ENCODE measurements at regions not wholly inside any gene's neighbourhood (a gene's known extent, or its start where the extent isn't known, plus 50 kb on each side); places are given as distances from the start of the nearest gene placed in this dataset.

DNA sequence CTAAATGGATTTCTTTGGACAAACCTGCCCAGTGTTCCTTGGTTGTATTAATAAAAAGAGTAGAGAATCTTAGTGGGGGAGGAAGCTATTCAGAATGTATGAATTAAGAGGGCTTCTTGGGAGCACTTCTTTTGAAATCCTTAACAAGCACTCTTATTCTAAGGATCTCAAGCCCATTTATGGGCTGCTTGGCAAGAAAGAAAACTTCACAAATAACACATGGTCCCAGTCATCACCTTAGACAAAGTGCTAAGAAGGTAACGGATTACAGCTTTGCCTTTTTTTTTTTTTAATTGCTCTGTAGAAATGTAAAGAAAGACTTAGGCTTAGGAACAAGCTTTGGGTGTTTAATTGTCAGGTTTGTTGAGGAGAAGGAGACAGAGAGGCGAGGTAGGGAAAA, 76.6 kb upstream of the IPO9 start:
- Mint-ChIP-seq H3K4me1 (peaks cover 22% of the 10 kb centered on the region), H3K4me3 (no peak overlapping the region), H3K27me3 (peaks cover 23% of the 10 kb centered on the region), H3K36me3 (no peaks in the 10 kb centered on the region), H3K27ac (no peak overlapping the region), H3K9me3 (no peaks in the 10 kb centered on the region)
- no peak for ATAC-seq

DNA sequence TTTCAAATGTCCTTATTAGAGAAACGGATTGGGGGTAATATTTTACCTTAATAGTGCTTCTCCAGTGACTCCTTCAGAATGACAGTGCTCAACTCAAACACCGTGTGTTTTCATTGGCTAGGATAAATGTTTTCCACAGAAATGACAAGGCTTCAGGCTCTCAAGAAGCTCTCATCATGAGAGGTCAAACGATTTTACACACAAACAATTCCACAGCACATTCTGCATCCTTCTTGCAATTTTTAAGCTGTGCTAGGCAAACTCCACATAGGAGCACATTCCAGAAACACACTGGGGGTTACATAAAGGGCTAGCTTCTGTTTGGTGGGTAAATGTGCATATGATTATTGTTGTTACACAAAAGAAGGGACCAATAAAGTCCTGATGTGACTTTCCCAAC, 75.5 kb upstream of the IPO9 start:
- peaks cover 30% of the 10 kb centered on the region for H3K4me1 Mint-ChIP-seq
- H3K36me3 Mint-ChIP-seq, result no peaks in the 10 kb centered on the region
- H3K27ac Mint-ChIP-seq, result no peak overlapping the region
- no peaks in the 10 kb centered on the region for H3K9me3 Mint-ChIP-seq
- no peak overlapping the region for H3K4me3 Mint-ChIP-seq
- peaks cover 24% of the 10 kb centered on the region for H3K27me3 Mint-ChIP-seq
- no peak for ATAC-seq

DNA sequence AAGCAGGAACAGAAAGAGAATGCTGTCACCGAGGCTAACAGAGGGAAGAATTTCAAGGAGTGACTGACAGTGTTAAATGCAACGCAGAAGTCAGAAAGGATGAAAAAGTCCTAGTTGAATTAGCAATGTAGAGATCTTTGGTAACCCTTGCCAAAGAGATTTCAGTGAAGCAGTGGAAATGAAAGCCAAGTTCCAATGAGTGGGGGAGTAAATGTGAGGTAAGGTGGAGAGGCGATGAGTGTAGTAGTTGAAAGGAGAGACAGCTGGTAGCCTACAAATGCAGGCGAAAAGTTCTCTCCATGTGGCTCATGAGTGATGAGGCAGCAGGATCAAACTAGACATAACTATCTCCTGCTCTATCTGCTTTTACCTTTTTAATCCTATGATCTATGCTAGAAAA, 74.6 kb upstream of the IPO9 start:
- no peak overlapping the region for H3K4me3 Mint-ChIP-seq
- peaks cover 34% of the 10 kb centered on the region for H3K4me1 Mint-ChIP-seq
- H3K27me3 Mint-ChIP-seq, result peaks cover 24% of the 10 kb centered on the region
- no peaks in the 10 kb centered on the region for H3K9me3 Mint-ChIP-seq
- no peaks in the 10 kb centered on the region for H3K36me3 Mint-ChIP-seq
- ATAC-seq, result no peak
- H3K27ac Mint-ChIP-seq, result no peak overlapping the region

GRCh38 chr1:201755200-201755599, 73.8 kb upstream of the IPO9 start:
- Mint-ChIP-seq H3K4me1 (peaks cover 29% of the 10 kb centered on the region), H3K9me3 (no peaks in the 10 kb centered on the region), H3K4me3 (no peak overlapping the region), H3K27ac (no peak overlapping the region), H3K27me3 (peaks cover 24% of the 10 kb centered on the region), H3K36me3 (no peaks in the 10 kb centered on the region)
- no peak for ATAC-seq

- Mint-ChIP-seq H3K27ac (no peak overlapping the region), H3K36me3 (no peaks in the 10 kb centered on the region), H3K9me3 (no peaks in the 10 kb centered on the region), H3K4me3 (no peak overlapping the region), H3K4me1 (peaks cover 29% of the 10 kb centered on the region), H3K27me3 (peaks cover 24% of the 10 kb centered on the region)
- ATAC-seq, result no peak
Measured at GRCh38 chr1:201756406-201756805, 72.6 kb upstream of the IPO9 start.

- Mint-ChIP-seq H3K9me3 (no peaks in the 10 kb centered on the region), H3K27ac (no peak overlapping the region), H3K4me1 (peaks cover 23% of the 10 kb centered on the region), H3K36me3 (no peaks in the 10 kb centered on the region), H3K4me3 (no peak overlapping the region), H3K27me3 (peaks cover 13% of the 10 kb centered on the region)
- ATAC-seq, result peak; percentile 51
Measured at GRCh38 chr1:201758499-201759050, 70.4 kb upstream of the IPO9 start.

- Mint-ChIP-seq H3K36me3 (no peaks in the 10 kb centered on the region), H3K4me1 (peaks cover 23% of the 10 kb centered on the region), H3K9me3 (no peaks in the 10 kb centered on the region), H3K27ac (no peak overlapping the region), H3K4me3 (no peak overlapping the region), H3K27me3 (peaks cover 13% of the 10 kb centered on the region)
- no peak for ATAC-seq
Measured at GRCh38 chr1:201759194-201759815, 69.7 kb upstream of the IPO9 start.

- Mint-ChIP-seq H3K9me3 (no peaks in the 10 kb centered on the region), H3K27me3 (peaks cover 13% of the 10 kb centered on the region), H3K4me1 (peaks cover 23% of the 10 kb centered on the region), H3K4me3 (no peak overlapping the region), H3K36me3 (no peaks in the 10 kb centered on the region), H3K27ac (no peak overlapping the region)
- ATAC-seq, result no peak
Measured at GRCh38 chr1:201760516-201760915, 68.4 kb upstream of the IPO9 start.

- no peak for ATAC-seq
- Mint-ChIP-seq H3K27me3 (peaks cover 13% of the 10 kb centered on the region), H3K9me3 (no peaks in the 10 kb centered on the region), H3K4me1 (peaks cover 23% of the 10 kb centered on the region), H3K27ac (no peak overlapping the region), H3K4me3 (no peak overlapping the region), H3K36me3 (no peaks in the 10 kb centered on the region)
Measured at GRCh38 chr1:201761178-201761577, 67.8 kb upstream of the IPO9 start.

GRCh38 chr1:201761871-201762270, 67.1 kb upstream of the IPO9 start:
- Mint-ChIP-seq H3K4me1 (peaks cover 18% of the 10 kb centered on the region), H3K36me3 (no peaks in the 10 kb centered on the region), H3K27ac (no peak overlapping the region), H3K9me3 (no peaks in the 10 kb centered on the region), H3K27me3 (peaks cover 7% of the 10 kb centered on the region), H3K4me3 (no peak overlapping the region)
- ATAC-seq, result no peak

DNA sequence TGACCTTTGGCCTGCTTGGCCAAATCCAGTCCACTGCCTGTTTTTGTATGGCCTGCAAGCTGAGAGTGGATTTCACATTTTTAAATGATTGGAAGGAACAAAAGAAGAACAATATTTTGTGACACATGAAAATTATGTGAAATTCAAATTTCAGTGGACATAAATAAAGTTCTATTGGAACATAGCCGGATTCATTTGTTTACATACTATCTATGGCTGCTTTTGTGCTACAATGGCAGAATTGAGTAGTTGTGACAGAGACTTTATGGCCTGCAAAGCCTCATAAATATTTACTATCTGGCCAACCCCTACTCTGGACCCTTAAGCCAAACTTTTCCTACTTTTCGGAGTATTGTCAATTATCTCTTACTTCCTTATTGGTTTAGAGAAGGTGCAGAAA, 66.6 kb upstream of the IPO9 start:
- peaks cover 2% of the 10 kb centered on the region for H3K27me3 Mint-ChIP-seq
- H3K9me3 Mint-ChIP-seq, result no peaks in the 10 kb centered on the region
- H3K4me3 Mint-ChIP-seq, result no peak overlapping the region
- no peak for ATAC-seq
- no peaks in the 10 kb centered on the region for H3K36me3 Mint-ChIP-seq
- H3K27ac Mint-ChIP-seq, result no peak overlapping the region
- peaks cover 13% of the 10 kb centered on the region for H3K4me1 Mint-ChIP-seq

DNA sequence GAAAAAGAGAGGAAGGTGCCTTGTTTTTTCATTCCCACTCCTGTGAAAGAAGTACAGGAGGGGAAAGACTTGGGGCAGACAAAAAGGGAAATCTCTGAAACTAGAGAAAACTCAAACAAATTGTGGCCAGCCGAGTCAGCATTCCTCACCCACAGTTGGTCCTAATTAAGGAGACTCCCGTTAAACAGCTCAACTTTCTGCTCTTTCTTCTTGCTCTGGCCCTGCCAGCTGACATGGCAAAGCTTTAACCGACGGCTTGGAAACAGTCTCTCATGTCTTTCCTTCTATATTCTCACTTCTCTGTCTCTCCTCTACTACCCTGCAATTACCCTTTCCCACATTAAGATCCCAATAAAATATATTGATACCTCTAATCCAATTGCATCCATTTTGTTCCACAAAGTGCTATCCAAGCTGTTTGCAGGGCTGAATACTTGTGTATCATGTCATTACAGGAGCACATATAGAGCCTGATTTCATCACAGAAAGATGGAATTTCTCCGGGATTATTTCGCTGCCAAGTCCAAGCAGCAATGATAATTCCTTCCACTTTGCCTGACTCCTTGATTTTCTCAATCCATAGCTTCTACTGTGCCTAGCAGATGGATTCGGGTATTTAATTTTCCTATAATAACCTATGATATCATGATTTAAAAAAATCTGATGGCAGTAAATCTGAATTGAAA, 65.4 kb upstream of the IPO9 start:
- H3K9me3 Mint-ChIP-seq, result no peaks in the 10 kb centered on the region
- no peaks in the 10 kb centered on the region for H3K27me3 Mint-ChIP-seq
- peaks cover 4% of the 10 kb centered on the region for H3K4me1 Mint-ChIP-seq
- H3K27ac Mint-ChIP-seq, result no peak overlapping the region
- no peak overlapping the region for H3K4me3 Mint-ChIP-seq
- no peak for ATAC-seq
- no peaks in the 10 kb centered on the region for H3K36me3 Mint-ChIP-seq

DNA sequence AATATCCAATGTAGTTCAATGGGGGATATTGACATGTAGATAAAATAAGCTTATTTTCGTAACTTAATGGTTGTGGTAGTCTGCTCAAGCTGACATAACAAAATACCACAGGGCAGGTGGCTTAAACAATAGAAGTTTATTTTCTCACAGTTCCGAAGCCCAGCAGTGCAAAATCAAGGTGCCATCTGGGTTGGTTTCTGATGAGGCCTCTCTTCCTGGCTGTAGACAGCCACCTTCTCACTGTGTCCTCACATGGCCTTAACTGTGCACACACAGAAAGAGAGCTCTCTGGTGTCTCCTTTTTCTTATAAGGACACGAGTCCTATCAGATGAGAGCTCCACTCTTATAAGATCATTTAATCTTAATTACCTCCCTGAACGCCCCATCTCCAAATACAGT, 64.8 kb upstream of the IPO9 start:
- no peak for ATAC-seq
- Mint-ChIP-seq H3K9me3 (no peaks in the 10 kb centered on the region), H3K4me3 (no peak overlapping the region), H3K27me3 (no peaks in the 10 kb centered on the region), H3K27ac (no peak overlapping the region), H3K4me1 (no peaks in the 10 kb centered on the region), H3K36me3 (no peaks in the 10 kb centered on the region)

GRCh38 chr1:201764579-201764978, 64.4 kb upstream of the IPO9 start:
- H3K27me3 Mint-ChIP-seq, result no peaks in the 10 kb centered on the region
- H3K4me3 Mint-ChIP-seq, result no peak overlapping the region
- ATAC-seq, result no peak
- no peaks in the 10 kb centered on the region for H3K36me3 Mint-ChIP-seq
- no peaks in the 10 kb centered on the region for H3K4me1 Mint-ChIP-seq
- no peak overlapping the region for H3K27ac Mint-ChIP-seq
- H3K9me3 Mint-ChIP-seq, result no peaks in the 10 kb centered on the region

- H3K4me3 Mint-ChIP-seq, result no peak overlapping the region
- H3K4me1 Mint-ChIP-seq, result no peaks in the 10 kb centered on the region
- no peaks in the 10 kb centered on the region for H3K27me3 Mint-ChIP-seq
- H3K36me3 Mint-ChIP-seq, result peaks cover 6% of the 10 kb centered on the region
- H3K27ac Mint-ChIP-seq, result no peak overlapping the region
- ATAC-seq, result no peak
- peaks cover 6% of the 10 kb centered on the region for H3K9me3 Mint-ChIP-seq
Measured at GRCh38 chr1:201766131-201766866, 62.7 kb upstream of the IPO9 start.

GRCh38 chr1:201767339-201767738, 61.6 kb upstream of the IPO9 start:
- Mint-ChIP-seq H3K9me3 (peaks cover 6% of the 10 kb centered on the region), H3K27ac (no peak overlapping the region), H3K27me3 (no peaks in the 10 kb centered on the region), H3K4me1 (no peaks in the 10 kb centered on the region), H3K36me3 (peaks cover 10% of the 10 kb centered on the region), H3K4me3 (no peak overlapping the region)
- ATAC-seq, result no peak
